ENCODE measurements at regions not wholly inside any gene's neighbourhood (a gene's known extent, or its start where the extent isn't known, plus 50 kb on each side); places are given as distances from the start of the nearest gene placed in this dataset.

- TF ChIP-seq L3MBTL2 (conservative IDR thresholded peaks at IDR 0.05): no peak
- no peak for TF ChIP-seq PKNOX1 (IDR thresholded peaks at IDR 0.05)
- POLR2A ChIA-PET: no interaction called here
- CTCF ChIA-PET: no interaction called here
- DNase-seq (ENCODE audit: extremely low spot score): no peak
These were observed 210.0 kb upstream of the MYL2 start for GRCh38 chr12:111130336-111130735.

- no peak for DNase-seq (ENCODE audit: extremely low spot score)
- POLR2A ChIA-PET: no interaction called here
- TF ChIP-seq FOXA1 (IDR thresholded peaks at IDR 0.05) (no peak), ARNT (IDR thresholded peaks at IDR 0.05) (no peak), LEF1 (IDR thresholded peaks at IDR 0.05; ENCODE audit: borderline replicate concordance) (no peak), CTBP1 (IDR thresholded peaks at IDR 0.05; ENCODE audit: borderline replicate concordance) (no peak), L3MBTL2 (conservative IDR thresholded peaks at IDR 0.05) (no peak), FOXK2 (IDR thresholded peaks at IDR 0.05) (no peak), BHLHE40 (IDR thresholded peaks at IDR 0.05; ENCODE audit: borderline replicate concordance) (no peak), PKNOX1 (IDR thresholded peaks at IDR 0.05) (no peak), TARDBP (IDR thresholded peaks at IDR 0.05) (no peak)
- CTCF ChIA-PET: no interaction called here
These were observed 208.9 kb upstream of the MYL2 start for GRCh38 chr12:111129149-111129767.

GRCh38 chr12:111126331-111126730 lies 206.0 kb upstream of the MYL2 start:
- CTCF ChIA-PET: interaction anchor here (0.6 kb wide), 1 partner anchor 16 kb away, joined by 8 read pairs; no protein-coding TSS in a partner anchor

GRCh38 chr12:111124183-111124582 lies 203.8 kb upstream of the MYL2 start:
- no peak for DNase-seq (ENCODE audit: extremely low spot score)
- TF ChIP-seq HDGF (IDR thresholded peaks at IDR 0.05; ENCODE audit: borderline replicate concordance) (no peak), FOXM1 (IDR thresholded peaks at IDR 0.05; ENCODE audit: borderline replicate concordance) (no peak), FOXA1 (IDR thresholded peaks at IDR 0.05) (no peak), L3MBTL2 (conservative IDR thresholded peaks at IDR 0.05) (no peak), SP1 (IDR thresholded peaks at IDR 0.05) (no peak), SUZ12 (IDR thresholded peaks at IDR 0.05) (no peak), NFRKB (IDR thresholded peaks at IDR 0.05) (no peak), ARNT (IDR thresholded peaks at IDR 0.05) (no peak), LEF1 (IDR thresholded peaks at IDR 0.05; ENCODE audit: borderline replicate concordance) (no peak), FOXK2 (IDR thresholded peaks at IDR 0.05) (no peak), PKNOX1 (IDR thresholded peaks at IDR 0.05) (no peak)
- ChIA-PET CTCF (no interaction called here), POLR2A (no interaction called here)

More at GRCh38 chr12:111126331-111126730, 206.0 kb upstream of the MYL2 start:
- no peak for TF ChIP-seq PKNOX1 (IDR thresholded peaks at IDR 0.05)
- no peak for TF ChIP-seq BHLHE40 (IDR thresholded peaks at IDR 0.05; ENCODE audit: borderline replicate concordance)
- TF ChIP-seq FOXK2 (IDR thresholded peaks at IDR 0.05): no peak
- no peak for TF ChIP-seq L3MBTL2 (conservative IDR thresholded peaks at IDR 0.05)
- no peak for TF ChIP-seq ELF4 (IDR thresholded peaks at IDR 0.05)
- TF ChIP-seq ZNF384 (IDR thresholded peaks at IDR 0.05): no peak
- TF ChIP-seq CTBP1 (IDR thresholded peaks at IDR 0.05; ENCODE audit: borderline replicate concordance): no peak
- TF ChIP-seq HDGF (IDR thresholded peaks at IDR 0.05; ENCODE audit: borderline replicate concordance): no peak
- TF ChIP-seq TARDBP (IDR thresholded peaks at IDR 0.05): no peak
- no peak for TF ChIP-seq ARNT (IDR thresholded peaks at IDR 0.05)
- no peak for TF ChIP-seq SUZ12 (IDR thresholded peaks at IDR 0.05)
- no peak for TF ChIP-seq FOXM1 (IDR thresholded peaks at IDR 0.05; ENCODE audit: borderline replicate concordance)
- no peak for TF ChIP-seq NFRKB (IDR thresholded peaks at IDR 0.05)
- no peak for TF ChIP-seq FOXA1 (IDR thresholded peaks at IDR 0.05)
- TF ChIP-seq LEF1 (IDR thresholded peaks at IDR 0.05; ENCODE audit: borderline replicate concordance): no peak
- no peak for DNase-seq (ENCODE audit: extremely low spot score)
- POLR2A ChIA-PET: no interaction called here

GRCh38 chr12:111123390-111123789 lies 203.0 kb upstream of the MYL2 start:
- no peak for TF ChIP-seq L3MBTL2 (conservative IDR thresholded peaks at IDR 0.05)
- no peak for TF ChIP-seq NFRKB (IDR thresholded peaks at IDR 0.05)
- TF ChIP-seq PKNOX1 (IDR thresholded peaks at IDR 0.05): no peak
- ChIA-PET POLR2A (no interaction called here), CTCF (no interaction called here)
- DNase-seq (ENCODE audit: extremely low spot score): no peak

- ChIA-PET CTCF (interaction anchor here (0.7 kb wide), 1 partner anchor 118 kb away, joined by 3 read pairs; no protein-coding TSS in a partner anchor), POLR2A (no interaction called here)
- TF ChIP-seq FOXA1 (IDR thresholded peaks at IDR 0.05): no peak
- TF ChIP-seq L3MBTL2 (conservative IDR thresholded peaks at IDR 0.05): no peak
- no peak for TF ChIP-seq ZNF384 (IDR thresholded peaks at IDR 0.05)
- TF ChIP-seq FOXK2 (IDR thresholded peaks at IDR 0.05): no peak
- no peak for TF ChIP-seq SP1 (IDR thresholded peaks at IDR 0.05)
- TF ChIP-seq PKNOX1 (IDR thresholded peaks at IDR 0.05): peak; percentile 80
- DNase-seq (ENCODE audit: extremely low spot score): peak; percentile 46
These were observed 202.1 kb upstream of the MYL2 start for GRCh38 chr12:111122458-111122878.
